DOHH2 (cell line): ENCODE measurements at regions not wholly inside any gene's neighbourhood (a gene's known extent, or its start where the extent isn't known, plus 50 kb on each side); places are given as distances from the start of the nearest gene placed in this dataset.
"Not testable (repeated sequence)": the region's sequence is repeated elsewhere in the genome, so short reads cannot be mapped to it uniquely, and the experiment has no call there.

Experiments
- H3F3A ChIP-seq: fragments of 200-600 bp; sonication (generic), shearing (Covaris generic); 2 replicates; pipeline ENCODE4 v1.6.0; 2016; ENCODE audit warnings: antibody characterized with exemption, mild to moderate bottlenecking; ENCODE audit not compliant: control insufficient read depth, insufficient read depth
- H3K27ac ChIP-seq: fragments of 200-600 bp; sonication (generic); 2 replicates; pipeline ENCODE4 v1.5.1; 2014; ENCODE audit warnings: low read depth, mild to moderate bottlenecking, low read length, moderate library complexity
- H3K27me3 ChIP-seq: fragments of 200-600 bp; sonication (generic); 2 replicates; pipeline ENCODE4 v1.6.1; 2014; ENCODE audit warnings: mild to moderate bottlenecking, low read length, mixed read lengths; ENCODE audit not compliant: control insufficient read depth
- H3K36me3 ChIP-seq: fragments of 200-600 bp; sonication (generic); 2 replicates; pipeline ENCODE4 v1.6.1; 2014; ENCODE audit warnings: mild to moderate bottlenecking, low read length, moderate library complexity, mixed read lengths; ENCODE audit not compliant: control insufficient read depth
- H3K4me1 ChIP-seq: fragments of 200-600 bp; sonication (generic); 2 replicates; pipeline ENCODE4 v1.6.1; 2014; ENCODE audit warnings: mild to moderate bottlenecking, low read length, mixed read lengths; ENCODE audit not compliant: control insufficient read depth
- H3K4me2 ChIP-seq: fragments of 200-600 bp; sonication (generic); 2 replicates; pipeline ENCODE4 v1.6.0; 2014; ENCODE audit warnings: mild to moderate bottlenecking, low read length, moderate library complexity
- H3K4me3 ChIP-seq: fragments of 200-600 bp; sonication (generic); 2 replicates; pipeline ENCODE4 v1.5.1; 2014; ENCODE audit warnings: mild to moderate bottlenecking, low read length, mixed read lengths
- H3K79me2 ChIP-seq: fragments of 200-600 bp; sonication (generic); 2 replicates; pipeline ENCODE4 v1.6.1; 2014; ENCODE audit warnings: mild to moderate bottlenecking, low read length, mixed read lengths; ENCODE audit not compliant: control insufficient read depth
- H3K9me2 ChIP-seq: fragments of 200-600 bp; sonication (generic); replicated peaks from 2 replicates; pipeline ENCODE4 v1.6.1; 2014; ENCODE audit warnings: mild to moderate bottlenecking, low read length, mixed read lengths; ENCODE audit not compliant: control insufficient read depth
- H3K9me3 ChIP-seq: fragments of 200-600 bp; sonication (generic); 2 replicates; pipeline ENCODE4 v1.6.1; 2014; ENCODE audit warnings: antibody characterized with exemption, low read length, mixed read lengths; ENCODE audit not compliant: control insufficient read depth, insufficient read depth
- H4K20me1 ChIP-seq: fragments of 200-600 bp; sonication (generic); 2 replicates; pipeline ENCODE4 v1.6.0; 2014; ENCODE audit warnings: low read depth, mild to moderate bottlenecking, antibody characterized with exemption, low read length, moderate library complexity; ENCODE audit not compliant: control insufficient read depth, insufficient read depth
- CTCF ChIP-seq: fragments of 200-600 bp; sonication (generic); IDR thresholded peaks from one replicate; pipeline ENCODE4 v1.5.1; 2014; ENCODE audit warnings: antibody characterized with exemption, mild to moderate bottlenecking, low read depth, low read length; ENCODE audit not compliant: poor library complexity, severe bottlenecking
- EZH2phosphoT487 ChIP-seq: fragments of 200-600 bp; sonication (generic); IDR thresholded peaks from 2 replicates; pipeline ENCODE4 v1.6.1; 2017; ENCODE audit warnings: borderline replicate concordance, mild to moderate bottlenecking, antibody characterized with exemption, low read length, moderate library complexity, mixed read lengths

GRCh38 chr5:1598950-1599737 is 75.4 kb upstream of the LPCAT1 start:
- H3K79me2 ChIP-seq, H3K27me3 ChIP-seq, H3K9me2 ChIP-seq, H3K27ac ChIP-seq, H3K9me3 ChIP-seq, H4K20me1 ChIP-seq, H3K4me2 ChIP-seq, H3K4me3 ChIP-seq, H3F3A ChIP-seq, H3K36me3 ChIP-seq: not testable (repeated sequence)
- TF ChIP-seq CTCF: peak; percentile 32
- H3K4me1 ChIP-seq: peaks cover 11% of the 10 kb centered on the region

GRCh38 chr5:1597093-1597473 is 73.3 kb upstream of the LPCAT1 start:
- not testable (repeated sequence) for H4K20me1 ChIP-seq, H3K27me3 ChIP-seq, H3K27ac ChIP-seq, H3K9me3 ChIP-seq, H3F3A ChIP-seq, H3K9me2 ChIP-seq, H3K4me2 ChIP-seq
- Histone ChIP-seq H3K4me1 (peaks cover 15% of the 10 kb centered on the region), H3K36me3 (peaks cover 16% of the 10 kb centered on the region), H3K4me3 (peak overlapping the region; percentile 49), H3K79me2 (peaks cover 24% of the 10 kb centered on the region)

GRCh38 chr5:1596462-1597092 is 72.8 kb upstream of the LPCAT1 start:
- not testable (repeated sequence) for H3F3A ChIP-seq, H3K9me3 ChIP-seq, H4K20me1 ChIP-seq, H3K4me2 ChIP-seq, H3K27ac ChIP-seq, H3K27me3 ChIP-seq, H3K9me2 ChIP-seq
- H3K4me3 ChIP-seq: peak overlapping the region; percentile 49
- peaks cover 29% of the 10 kb centered on the region for H3K79me2 ChIP-seq
- H3K4me1 ChIP-seq: peaks cover 15% of the 10 kb centered on the region
- peaks cover 21% of the 10 kb centered on the region for H3K36me3 ChIP-seq

- no peaks in the 10 kb centered on the region for H4K20me1 ChIP-seq
- peaks cover 14% of the 10 kb centered on the region for H3K4me1 ChIP-seq
- H3K36me3 ChIP-seq: peaks cover 30% of the 10 kb centered on the region
- H3K27me3 ChIP-seq: no peaks in the 10 kb centered on the region
- H3K9me3 ChIP-seq: no peaks in the 10 kb centered on the region
- H3K4me3 ChIP-seq: peak overlapping the region; percentile 96
- TF ChIP-seq EZH2phosphoT487: no peak
- peak; percentile 72 for TF ChIP-seq CTCF
- H3K4me2 ChIP-seq: peak overlapping the region; percentile 88
- peaks cover 2% of the 10 kb centered on the region; the same call in 1 of the 2 replicates for H3F3A ChIP-seq
- H3K27ac ChIP-seq: peak overlapping the region; percentile 66
- H3K9me2 ChIP-seq: no peaks in the 10 kb centered on the region
- peaks cover 40% of the 10 kb centered on the region for H3K79me2 ChIP-seq
These were observed 70.8 kb upstream of the LPCAT1 start for GRCh38 chr5:1594357-1595106.
